ENCODE measurements at regions not wholly inside any gene's neighbourhood (a gene's known extent, or its start where the extent isn't known, plus 50 kb on each side); places are given as distances from the start of the nearest gene placed in this dataset.

DNA sequence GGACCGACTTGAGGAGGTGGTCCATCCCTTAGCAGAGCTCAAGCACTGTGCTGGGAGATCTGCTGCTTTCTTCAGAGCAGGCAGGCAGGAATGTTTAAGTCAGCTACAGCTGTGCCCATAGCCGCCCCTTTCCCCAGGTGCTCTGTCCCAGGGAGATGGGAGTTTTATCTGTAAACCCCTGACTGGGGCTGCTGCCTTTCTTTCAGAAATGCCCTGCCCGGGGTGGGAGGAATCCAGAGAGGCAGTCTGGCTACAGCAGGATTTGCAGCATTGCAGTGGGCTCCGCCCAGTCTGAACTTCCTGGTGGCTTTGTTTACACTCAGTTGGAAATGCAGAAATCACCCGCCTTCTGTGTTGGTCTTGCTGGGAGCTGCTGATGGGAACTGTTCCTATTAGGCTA lies 51.2 kb upstream of the SEMA3A start:
- no peak for TF ChIP-seq ISL1 (CRISPR knock-in tag; IDR thresholded peaks at IDR 0.05)
- TF ChIP-seq ZNF565 (CRISPR knock-in tag; conservative IDR thresholded peaks at IDR 0.05; ENCODE audit: low read depth): no peak
- TF ChIP-seq, protein P1, sequence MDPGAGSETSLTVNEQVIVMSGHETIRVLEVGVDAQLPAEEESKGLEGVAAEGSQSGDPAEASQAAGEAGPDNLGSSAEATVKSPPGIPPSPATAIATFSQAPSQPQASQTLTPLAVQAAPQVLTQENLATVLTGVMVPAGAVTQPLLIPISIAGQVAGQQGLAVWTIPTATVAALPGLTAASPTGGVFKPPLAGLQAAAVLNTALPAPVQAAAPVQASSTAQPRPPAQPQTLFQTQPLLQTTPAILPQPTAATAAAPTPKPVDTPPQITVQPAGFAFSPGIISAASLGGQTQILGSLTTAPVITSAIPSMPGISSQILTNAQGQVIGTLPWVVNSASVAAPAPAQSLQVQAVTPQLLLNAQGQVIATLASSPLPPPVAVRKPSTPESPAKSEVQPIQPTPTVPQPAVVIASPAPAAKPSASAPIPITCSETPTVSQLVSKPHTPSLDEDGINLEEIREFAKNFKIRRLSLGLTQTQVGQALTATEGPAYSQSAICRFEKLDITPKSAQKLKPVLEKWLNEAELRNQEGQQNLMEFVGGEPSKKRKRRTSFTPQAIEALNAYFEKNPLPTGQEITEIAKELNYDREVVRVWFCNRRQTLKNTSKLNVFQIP (CRISPR knock-in tag; IDR thresholded peaks at IDR 0.05; ENCODE audit: borderline replicate concordance, low read depth): no peak
- TF ChIP-seq ZFP30 (CRISPR knock-in tag; IDR thresholded peaks at IDR 0.05): no peak
- no peak for TF ChIP-seq SNAI2 (CRISPR knock-in tag; IDR thresholded peaks at IDR 0.05)
- TF ChIP-seq TOX (CRISPR knock-in tag; IDR thresholded peaks at IDR 0.05; ENCODE audit: borderline replicate concordance): no peak
- no peak for ATAC-seq
